Anterior cingulate cortex (tissue), 58 donors: ENCODE measurements at regions not wholly inside any gene's neighbourhood (a gene's known extent, or its start where the extent isn't known, plus 50 kb on each side); places are given as distances from the start of the nearest gene placed in this dataset.
"Not testable (repeated sequence)": the region's sequence is repeated elsewhere in the genome, so short reads cannot be mapped to it uniquely, and the experiment has no call there.

Source experiments
- DNase-seq, 58 donors: peaks; one replicate each; lab custom pipeline; 2025; lab: John Stamatoyannopoulos, UW

DNA sequence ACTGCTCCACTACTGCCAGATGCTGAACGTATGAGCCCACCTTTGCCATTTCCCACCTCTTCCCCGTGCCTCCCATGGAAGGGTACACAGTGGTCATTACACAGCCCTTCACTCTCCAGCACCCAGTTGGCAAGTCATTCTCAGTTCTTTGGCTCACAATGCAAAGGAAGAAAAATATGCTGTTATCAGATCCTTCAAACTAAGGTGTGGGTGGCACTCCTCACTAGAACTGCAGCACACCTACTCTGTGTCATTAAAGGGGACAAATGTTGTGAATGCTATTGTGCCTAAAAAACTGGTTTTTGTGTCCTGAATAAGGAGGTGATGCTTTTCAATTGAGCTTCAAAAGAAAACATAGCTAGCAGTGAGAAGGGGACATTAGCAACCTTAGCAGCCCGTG lies 183.1 kb upstream of the SNX2 start:
- DNase-seq, result no peak

DNA sequence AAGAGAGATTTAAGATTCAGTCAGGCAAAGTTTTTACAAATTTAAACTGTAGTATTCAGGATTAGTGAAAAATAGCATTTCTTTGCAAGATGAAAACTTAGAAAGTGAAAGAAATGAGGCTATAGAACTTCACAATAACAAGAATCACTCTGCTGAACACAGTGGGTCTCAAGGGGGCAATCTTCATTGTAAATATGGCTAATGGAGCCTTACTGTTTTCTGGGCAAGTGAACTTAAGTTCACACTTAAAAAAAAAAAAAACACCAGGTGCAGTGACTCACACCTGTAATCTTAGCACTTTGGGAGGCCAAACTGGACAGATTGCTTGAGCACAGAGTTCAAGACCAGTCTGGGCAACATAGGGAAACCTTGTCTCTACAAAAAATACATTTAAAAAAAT lies 175.9 kb upstream of the SNX2 start:
- no peak for DNase-seq

DNA sequence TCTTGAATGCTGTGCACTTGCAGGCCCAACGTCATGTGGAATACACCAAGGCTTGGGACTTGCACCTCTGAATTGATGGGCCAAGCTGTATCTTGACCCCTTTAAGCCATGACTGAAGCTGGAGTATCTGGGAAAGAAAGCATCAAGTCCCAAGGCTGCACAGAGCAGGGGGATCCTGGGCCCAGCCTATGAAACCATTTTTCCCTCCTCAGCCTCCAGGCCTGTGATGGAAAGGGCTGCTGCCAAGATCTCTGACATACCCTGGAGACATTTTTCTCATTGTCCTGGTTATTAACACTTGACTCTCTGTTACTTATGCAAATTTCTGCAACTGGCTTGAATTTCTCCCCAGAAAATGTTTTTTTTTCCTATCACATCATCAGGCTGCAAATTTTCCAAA lies 174.0 kb upstream of the SNX2 start:
- no peak for DNase-seq

DNA sequence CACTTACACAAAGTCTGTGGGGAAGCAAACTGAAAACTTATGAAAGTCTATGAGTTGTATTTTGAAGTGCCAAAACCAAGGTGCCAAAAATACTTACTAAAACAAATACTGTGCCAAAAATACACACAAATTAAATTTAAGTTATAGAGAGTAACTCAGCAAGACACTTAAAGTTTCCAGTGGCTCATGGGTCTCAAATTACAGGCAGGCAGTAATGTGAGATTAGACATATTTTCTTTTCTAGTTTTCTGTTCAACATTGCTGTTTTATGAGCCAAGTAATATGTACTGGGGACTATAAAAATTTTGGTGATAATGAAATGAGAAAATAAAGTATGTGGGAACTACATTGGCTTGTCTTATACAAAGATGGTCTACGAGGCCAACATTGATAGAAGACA lies 172.2 kb upstream of the SNX2 start:
- DNase-seq, result no peak

DNA sequence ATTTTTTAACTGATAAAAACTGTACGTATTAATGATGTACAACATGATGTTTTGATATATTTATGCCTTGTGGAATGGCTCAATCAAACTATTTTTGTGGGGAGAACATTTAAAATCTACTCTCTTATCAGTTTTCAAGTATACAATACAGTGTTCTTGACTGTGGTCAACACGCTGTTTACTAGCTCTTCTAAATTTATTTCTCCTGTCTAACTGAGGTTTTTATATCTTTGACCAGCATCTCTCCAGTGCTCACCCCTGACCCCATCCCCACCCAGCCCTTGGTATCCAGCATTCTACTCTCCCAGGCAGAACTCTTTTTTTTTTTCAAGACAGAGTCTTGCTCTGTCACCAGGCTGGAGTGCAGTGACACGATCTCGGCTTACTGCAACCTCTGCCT lies 169.6 kb upstream of the SNX2 start:
- DNase-seq, result no peak

DNA sequence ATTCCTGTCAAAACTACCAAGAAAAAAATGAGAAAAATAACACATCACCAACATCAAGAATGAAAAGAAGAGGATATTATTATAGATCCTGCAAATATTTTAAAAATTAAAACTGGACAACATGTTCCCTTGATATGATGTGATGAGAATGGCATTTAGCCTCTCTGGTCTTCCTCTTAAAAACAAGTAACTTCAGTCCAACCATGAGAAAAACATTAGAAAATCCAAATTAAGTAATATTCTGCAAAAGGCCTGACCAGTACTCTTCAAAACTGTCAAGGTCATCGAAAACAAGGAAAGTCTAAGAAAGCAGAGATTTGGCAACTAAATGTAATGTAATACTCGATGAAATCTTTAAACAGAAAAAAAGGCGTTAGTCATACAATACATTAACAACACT lies 167.1 kb upstream of the SNX2 start:
- no peak for DNase-seq

DNA sequence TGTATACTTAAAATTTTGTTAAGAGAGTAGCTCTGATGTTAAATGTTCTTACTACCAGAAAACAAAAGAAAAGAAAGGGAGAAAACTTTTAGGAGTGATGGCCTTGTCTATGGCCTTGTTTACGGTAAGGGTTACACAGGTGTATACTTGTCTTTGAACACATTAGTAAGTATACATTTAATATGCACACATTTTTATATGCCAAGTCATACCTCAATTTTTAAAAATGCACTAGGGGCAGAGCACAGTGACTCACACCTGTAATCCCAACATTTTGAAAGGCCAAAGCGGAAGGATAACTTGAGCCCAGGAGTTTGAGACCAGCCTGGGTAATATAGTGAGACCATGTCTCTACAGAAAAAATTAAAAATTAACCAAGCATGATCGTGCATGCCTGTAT lies 166.7 kb upstream of the SNX2 start:
- DNase-seq, result no peak

DNA sequence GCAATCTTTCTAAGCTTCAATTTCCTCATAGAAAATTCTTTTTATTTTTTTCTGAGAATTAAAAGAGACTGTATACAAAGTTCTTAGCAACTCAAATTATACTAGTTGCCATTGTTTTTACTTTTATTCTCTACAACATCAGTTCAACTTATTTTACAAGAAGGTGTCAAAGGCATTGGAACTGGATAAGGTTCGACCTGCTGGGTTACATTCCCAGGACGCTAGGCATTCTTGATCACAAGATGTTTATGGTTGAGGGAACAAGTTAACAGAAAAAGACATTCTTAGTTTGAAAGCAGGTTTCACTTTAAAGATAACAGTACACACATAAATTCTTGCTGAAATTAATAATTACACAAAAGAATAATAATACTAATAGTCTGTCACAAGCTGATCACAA lies 163.5 kb upstream of the SNX2 start:
- DNase-seq, result no peak

DNA sequence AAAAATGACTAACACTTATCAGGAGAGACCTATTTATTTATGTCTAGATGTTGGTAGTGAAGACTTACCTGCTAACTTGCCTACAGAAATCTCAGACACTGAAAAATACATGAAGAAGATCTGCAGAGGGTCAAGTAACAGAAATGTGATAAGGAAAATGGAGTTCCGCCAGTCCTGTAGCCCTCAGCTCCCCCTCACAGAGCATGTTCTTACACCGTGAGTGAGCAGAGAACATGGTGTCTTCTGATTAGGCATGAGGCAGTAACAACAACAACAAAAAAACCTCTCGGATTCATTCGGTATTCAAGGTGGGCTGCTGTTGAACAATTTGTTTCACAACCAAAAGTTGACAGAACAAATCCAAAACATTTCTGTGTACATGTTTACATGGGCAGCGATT lies 162.0 kb upstream of the SNX2 start:
- no peak for DNase-seq

DNA sequence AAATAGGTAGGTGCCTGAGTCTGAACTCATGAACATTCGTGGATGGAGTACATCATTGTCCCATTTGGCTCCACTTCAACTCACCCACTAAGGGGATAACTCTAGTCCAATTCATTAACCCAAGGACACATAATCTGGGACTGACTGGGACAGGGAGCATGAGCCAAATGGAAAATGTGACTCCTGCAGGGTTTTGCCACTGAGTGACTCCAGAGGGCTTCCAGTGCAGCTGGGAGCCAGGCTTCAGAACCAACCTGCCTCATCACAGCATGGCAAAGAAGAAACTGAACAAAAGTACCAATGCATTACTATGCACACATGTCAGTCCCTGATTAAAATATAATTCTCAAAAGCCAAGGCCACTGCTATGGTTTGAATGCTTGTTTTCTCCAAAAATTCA lies 159.7 kb upstream of the SNX2 start:
- DNase-seq, result no peak

DNA sequence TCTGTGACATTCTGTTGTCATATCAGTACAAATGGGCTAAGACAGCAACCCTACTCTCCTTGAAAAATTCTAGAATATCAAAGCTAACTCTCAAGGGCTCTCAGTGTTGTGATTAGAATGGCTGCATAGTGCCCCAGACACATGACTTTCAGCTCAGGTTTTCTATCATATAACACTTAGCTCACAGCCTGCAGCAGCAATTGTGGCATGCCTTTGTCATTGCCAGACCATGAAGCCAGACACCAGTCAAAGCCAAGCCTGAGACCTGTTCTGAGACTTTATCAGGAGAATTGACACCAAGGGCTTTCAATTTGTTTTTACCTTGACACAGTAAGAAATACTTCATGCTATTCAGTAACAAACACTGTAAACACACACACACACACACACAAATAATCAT lies 159.0 kb upstream of the SNX2 start:
- DNase-seq, result no peak

DNA sequence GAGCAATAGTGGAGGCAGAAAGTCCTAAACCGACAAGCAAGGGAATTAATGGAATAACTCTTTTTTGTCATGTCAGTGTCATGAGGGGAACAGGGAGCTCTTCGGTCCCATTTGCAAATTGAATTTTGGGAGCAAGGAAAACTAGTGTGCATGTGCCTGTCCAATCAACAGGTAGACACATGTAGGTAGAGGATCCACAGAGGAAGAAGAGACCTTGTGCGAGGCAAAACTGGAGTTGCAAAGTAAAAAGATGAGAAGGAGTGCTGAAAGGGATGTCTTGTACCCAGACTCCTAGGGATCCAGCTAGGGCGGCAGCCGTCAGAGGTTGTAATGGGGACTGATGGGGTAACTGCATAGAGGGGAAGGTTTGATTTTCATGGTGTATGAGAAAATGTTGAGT lies 156.8 kb upstream of the SNX2 start:
- DNase-seq, result not testable (repeated sequence)

DNA sequence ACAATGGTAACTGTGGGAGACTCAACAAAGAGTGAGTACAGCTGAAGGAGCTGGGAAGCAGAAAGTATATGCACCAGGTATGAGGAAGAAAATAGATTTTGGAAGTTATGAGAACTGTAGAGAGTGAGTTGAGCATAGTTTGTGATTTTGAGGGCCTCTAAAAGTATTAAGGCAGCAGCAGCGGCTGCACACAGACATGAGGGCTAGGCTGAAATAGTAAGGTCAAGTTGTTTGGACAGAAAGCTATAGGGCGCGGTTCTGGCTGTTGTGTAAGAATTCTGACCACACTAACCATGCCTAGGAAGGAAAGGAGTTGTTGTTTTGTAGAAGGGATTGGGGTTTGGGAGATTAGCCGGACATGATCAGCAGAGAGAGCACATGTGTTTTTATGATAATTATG lies 154.1 kb upstream of the SNX2 start:
- DNase-seq, result not testable (repeated sequence)

DNA sequence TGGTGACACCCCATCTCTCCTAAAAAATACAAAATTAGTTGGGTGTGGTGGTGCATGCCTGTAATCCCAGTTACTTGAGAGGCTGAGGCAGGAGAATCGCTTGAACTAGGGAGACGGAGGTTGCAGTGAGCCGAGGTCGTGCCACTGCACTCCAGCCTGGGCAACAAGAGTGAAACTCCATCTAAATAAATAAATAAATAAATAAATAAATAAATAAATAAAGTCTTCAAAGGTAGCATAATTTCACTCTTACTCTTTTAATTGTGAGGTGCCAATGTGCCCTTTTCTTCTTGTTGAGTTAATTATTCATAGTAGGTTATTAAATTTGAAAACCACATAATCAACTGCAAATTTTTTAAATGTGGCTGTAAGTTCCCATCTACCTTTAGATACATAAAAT lies 146.2 kb upstream of the SNX2 start:
- not testable (repeated sequence) for DNase-seq

DNA sequence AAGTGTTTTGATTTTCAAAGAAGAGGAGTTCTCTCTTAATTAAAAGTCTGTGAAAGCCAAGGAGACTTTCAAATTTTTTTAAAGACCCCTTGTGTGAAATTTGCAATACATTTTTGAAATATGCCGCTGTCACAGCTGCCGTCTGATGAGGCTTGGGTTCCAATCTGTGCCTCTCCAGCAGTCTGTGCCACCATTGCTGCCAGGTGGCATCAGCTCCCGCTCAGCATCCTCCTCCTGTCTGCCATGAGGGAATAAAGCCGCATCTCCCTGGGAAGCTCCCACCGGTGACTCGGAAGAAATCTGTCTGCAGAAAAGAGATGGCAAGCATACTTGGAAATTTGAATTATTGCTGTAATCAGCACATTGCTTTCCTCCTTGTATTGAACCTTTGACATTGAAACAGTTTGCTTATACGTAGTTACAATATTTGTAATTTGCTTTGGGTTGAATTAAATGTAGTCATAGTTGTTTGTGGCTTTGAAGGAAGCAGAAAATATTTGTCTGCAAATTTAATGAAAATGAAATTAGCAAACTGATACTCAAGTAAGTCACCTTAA lies 145.7 kb upstream of the SNX2 start:
- DNase-seq, result no peak

DNA sequence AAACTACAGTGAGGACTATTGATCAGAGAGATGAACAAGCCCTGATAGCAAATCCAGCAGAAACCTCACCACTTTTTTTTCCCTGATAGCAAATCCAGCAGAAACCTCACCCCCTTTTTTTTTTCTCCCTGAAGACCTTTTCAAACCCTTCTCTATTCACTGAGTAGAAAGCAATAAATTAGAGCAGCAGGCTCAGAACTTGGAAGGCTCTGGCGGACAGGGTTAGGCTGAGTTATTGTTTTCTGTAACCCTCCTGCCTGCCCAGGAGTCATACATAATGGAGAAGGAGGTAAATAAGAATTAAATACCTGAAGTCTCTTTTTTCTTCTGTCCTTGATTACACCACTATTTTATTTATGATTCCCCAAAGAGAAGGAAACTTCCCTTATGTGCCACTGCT lies 136.3 kb upstream of the SNX2 start:
- no peak for DNase-seq

DNA sequence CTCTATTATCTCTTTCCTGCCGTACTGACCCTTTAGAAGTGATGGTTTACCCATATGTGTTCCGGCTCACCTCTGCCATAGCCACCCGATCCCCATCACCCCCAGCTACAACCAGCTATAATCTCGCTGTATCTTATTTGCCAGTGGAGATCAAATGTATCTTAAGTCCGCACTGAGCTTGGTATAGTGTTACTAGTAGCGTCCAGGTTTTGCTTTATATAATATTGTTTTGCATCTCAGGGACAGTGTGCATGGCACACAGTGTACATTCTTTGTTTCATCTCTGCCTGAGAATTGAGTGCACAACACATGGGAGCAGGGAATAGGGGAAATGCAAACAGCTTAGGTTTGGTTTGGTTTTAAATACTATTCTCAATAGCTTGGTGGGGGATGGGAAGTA lies 135.8 kb upstream of the SNX2 start:
- no peak for DNase-seq

DNA sequence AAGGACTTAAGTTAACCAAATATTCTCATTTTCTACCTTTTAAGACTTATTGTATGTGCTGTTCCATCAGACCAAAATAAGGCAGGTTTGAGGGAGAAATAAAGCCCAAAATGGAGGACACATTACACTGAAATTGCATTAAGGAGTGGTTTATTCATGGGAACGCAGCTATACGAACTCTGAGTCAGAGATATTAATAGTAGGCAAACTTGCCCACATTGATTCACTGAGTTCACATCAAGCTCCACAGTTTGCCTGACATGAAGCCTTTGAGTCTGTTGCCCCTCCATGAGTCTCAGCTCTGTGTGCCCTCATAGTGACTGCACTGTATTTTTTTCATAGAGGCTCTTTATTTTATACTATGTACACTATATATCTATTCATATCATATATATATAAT lies 135.0 kb upstream of the SNX2 start:
- DNase-seq, result no peak

DNA sequence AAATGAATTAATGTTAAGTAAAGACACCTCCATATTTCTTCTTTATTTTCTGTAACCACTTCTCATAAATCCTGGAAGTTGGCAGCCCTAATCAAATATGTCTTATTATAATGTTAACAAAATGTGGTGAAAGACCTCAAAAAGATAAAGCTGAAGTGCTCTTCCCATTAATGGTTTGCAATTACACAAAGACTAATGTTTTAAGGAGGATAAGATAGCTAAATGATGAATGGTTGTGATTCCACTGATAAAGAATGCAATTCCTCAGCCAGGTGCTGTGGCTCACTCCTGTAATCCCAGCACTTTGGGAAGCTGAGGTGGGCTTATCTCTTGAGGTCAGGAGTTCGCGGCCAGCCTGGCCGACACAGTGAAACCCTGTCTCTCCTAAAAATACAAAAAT lies 125.8 kb upstream of the SNX2 start:
- DNase-seq, result no peak

DNA sequence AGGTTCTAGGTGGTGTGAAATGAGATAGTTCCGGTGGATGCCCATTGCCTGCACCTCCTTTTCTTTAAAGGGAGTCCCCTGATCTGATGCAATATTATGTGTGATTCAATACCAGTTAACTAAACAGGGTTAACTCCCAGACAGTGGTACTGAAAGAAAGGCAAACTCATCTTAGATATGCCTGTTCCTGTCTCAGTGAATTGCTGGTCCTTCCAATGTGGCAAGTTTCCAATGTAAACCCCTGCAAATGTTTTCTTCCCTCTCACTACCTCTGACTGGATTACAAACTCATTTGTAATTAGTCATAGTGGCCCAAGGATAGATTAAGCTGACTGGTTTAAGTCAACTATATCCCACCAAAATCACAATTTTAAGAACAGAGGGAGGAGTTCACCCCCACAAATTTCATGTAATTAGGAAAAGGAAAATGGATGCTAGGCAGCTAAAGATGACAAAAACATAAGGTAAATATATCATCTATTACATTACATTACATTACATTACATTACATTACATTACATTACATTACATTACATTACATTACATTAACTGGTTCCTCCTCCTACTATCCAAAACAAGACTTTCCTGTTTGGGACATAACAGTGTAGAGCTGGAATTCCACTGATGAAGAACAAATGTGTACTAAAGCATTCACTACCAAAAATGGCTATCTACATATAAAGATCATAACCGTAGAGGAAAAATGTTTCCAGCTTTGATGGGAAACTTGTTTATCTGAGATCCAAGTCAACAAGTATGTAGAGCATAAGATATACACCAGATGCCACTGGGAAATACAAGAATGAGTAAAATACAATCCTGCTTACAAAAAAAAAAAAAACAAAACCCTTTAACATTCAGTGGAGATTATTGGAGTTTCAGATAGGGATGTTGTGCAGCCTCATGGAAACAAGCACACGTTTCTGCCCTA lies 121.5 kb upstream of the SNX2 start:
- no peak for DNase-seq

DNA sequence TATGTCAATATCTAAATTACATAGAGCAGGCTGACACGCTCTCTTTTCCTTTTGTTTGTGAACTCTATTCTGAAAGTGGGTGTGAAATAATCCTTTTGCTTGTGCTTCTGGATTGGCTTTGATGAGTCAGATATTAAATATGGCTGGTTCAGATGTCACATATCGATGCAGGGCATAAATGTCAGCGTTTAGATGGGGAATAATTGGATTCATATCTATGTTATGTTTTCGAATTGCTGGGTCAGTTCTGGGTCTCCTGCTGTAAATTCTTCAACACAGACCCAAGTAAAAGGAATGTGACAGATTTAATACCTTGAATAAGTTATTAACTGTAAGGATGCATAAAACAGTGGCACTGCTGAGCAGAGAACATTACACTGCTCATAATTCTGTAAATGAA lies 118.7 kb upstream of the SNX2 start:
- no peak for DNase-seq

DNA sequence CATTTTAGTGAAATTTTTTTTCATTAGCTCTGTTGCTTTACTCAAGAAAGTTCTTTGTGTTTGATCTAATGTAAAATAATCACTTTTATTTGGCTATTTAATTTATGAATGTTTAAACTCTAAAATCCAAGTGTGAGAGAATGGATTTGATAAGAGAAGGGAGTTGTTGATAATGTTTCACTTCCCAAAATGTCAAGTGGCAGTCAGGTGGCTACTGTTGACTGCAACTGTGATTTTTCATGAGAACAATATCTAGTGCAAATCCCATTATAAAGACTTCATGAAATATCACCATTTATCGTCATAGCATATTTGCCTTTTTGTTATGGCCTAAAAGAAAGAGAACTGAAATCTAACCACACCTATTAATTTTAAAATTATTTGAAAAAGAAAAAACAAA lies 118.3 kb upstream of the SNX2 start:
- no peak for DNase-seq
